Astrocyte of the cerebellum (primary cell): ENCODE measurements at regions not wholly inside any gene's neighbourhood (a gene's known extent, or its start where the extent isn't known, plus 50 kb on each side); places are given as distances from the start of the nearest gene placed in this dataset.
A peak's percentile ranks its signal among the peaks of the same experiment; 100 is the strongest.

Experiments used
- DNase-seq: peaks from one replicate; pipeline ENCODE4 v3.0.0-alpha.2; 2011; ENCODE audit warnings: low read depth
- H3K4me3 ChIP-seq: 2 replicates; pipeline ENCODE4 v1.5.1; 2011; ENCODE audit warnings: mild to moderate bottlenecking, low read depth, low read length, moderate library complexity
- in situ Hi-C: cut with HindIII; loops from 2 replicates; pipeline ENCODE4 v1.10.0; 2017; ENCODE audit warnings: low sequenced_read_pairs
- TF ChIP-seq, protein P1 (sequence below): IDR thresholded peaks from 2 replicates; pipeline ENCODE4 v1.5.1; 2012; ENCODE audit warnings: low read length, low read depth, moderate library complexity, mild to moderate bottlenecking; ENCODE audit errors: missing control alignments

DNA sequence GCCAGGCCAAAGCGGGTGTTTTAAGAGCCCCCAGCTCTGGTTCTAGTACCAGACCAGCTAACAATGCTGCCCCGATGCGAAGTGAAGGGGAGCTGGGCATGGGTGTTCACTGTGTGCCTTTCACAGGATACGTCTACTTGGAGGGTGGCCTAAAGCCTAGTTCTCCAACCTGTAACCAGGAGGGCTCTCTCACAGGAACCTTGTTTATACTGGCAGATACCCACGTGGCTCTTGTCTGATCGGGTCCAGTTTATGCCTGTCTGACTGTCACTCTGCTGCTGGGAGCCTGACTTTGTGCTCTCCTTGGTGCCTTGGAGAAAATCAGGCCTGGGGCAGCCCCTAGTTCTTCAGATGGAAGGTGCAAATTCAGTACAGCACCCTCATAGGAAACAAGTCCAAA, 60.2 kb upstream of the RNF144B start:
- H3K4me3 ChIP-seq: no peak overlapping the region
- in situ Hi-C loops: no loop called here

DNA sequence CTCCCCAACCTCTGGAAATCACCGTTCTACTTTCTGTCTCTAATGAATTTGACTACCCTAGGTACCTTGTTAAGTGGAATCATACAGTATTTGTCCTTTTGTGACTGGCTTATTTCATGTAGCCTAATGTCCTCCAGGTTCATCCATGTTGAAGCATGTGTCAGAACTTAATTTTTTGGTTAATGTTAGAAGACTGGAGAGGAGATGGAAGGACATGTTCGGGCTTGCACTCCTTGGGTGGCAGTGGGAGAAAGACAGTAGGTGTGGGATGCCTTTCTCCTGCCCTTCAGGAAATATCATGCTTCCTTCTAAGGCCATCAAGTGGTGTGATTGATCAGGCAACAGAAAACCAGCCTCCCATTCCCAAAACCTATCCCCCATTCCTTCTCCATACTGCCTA, 61.1 kb upstream of the RNF144B start:
- no peak overlapping the region for H3K4me3 ChIP-seq
- in situ Hi-C loops: no loop called here
- no peak for DNase-seq
- TF ChIP-seq, protein P1, sequence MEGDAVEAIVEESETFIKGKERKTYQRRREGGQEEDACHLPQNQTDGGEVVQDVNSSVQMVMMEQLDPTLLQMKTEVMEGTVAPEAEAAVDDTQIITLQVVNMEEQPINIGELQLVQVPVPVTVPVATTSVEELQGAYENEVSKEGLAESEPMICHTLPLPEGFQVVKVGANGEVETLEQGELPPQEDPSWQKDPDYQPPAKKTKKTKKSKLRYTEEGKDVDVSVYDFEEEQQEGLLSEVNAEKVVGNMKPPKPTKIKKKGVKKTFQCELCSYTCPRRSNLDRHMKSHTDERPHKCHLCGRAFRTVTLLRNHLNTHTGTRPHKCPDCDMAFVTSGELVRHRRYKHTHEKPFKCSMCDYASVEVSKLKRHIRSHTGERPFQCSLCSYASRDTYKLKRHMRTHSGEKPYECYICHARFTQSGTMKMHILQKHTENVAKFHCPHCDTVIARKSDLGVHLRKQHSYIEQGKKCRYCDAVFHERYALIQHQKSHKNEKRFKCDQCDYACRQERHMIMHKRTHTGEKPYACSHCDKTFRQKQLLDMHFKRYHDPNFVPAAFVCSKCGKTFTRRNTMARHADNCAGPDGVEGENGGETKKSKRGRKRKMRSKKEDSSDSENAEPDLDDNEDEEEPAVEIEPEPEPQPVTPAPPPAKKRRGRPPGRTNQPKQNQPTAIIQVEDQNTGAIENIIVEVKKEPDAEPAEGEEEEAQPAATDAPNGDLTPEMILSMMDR: no peak

More for the DNA sequence above, 60.2 kb upstream of the RNF144B start:
- no peak for DNase-seq
- TF ChIP-seq, protein P1: no peak

DNA sequence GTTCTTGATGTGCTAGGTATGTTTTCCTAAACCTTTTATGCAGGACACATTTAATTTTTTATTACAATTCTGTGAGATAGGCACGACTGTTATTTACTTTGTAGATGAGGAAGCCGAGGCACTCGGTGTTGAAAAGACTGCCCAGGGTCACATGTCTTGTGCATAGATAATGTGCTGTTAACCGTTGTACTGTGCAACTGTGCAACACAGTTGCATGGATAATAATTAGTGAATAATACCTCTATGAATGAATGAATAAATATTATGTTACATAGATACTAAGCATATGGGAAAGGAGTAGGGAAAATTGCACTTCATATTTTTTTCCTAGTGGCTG, 60.3 kb upstream of the DEK start:
- no peak for DNase-seq
- TF ChIP-seq, protein P1: no peak
- in situ Hi-C loops: no loop called here
- no peak overlapping the region for H3K4me3 ChIP-seq

- TF ChIP-seq, protein P1: peak; percentile 58
- no peak overlapping the region for H3K4me3 ChIP-seq
- no peak for DNase-seq
- in situ Hi-C loops: no loop called here
These were observed 59.8 kb upstream of the DEK start for GRCh38 chr6:18323935-18324705.

- no peak for DNase-seq
- no peak overlapping the region for H3K4me3 ChIP-seq
- in situ Hi-C loops: no loop called here
- TF ChIP-seq, protein P1: no peak
These were observed 53.5 kb upstream of the DEK start for GRCh38 chr6:18317850-18318249.

- no peak overlapping the region for H3K4me3 ChIP-seq
- DNase-seq: no peak
- TF ChIP-seq, protein P1: no peak
- in situ Hi-C loops: no loop called here
These were observed 50.1 kb upstream of the DEK start for GRCh38 chr6:18314317-18314997.
